K562 (cell line): ENCODE measurements at regions not wholly inside any gene's neighbourhood (a gene's known extent, or its start where the extent isn't known, plus 50 kb on each side); places are given as distances from the start of the nearest gene placed in this dataset.
A peak's percentile ranks its signal among the peaks of the same experiment; 100 is the strongest.

ENCODE experiments used
- ATAC-seq: fragments of 200-7000 bp; cut with Tn5 transposase; 3 replicates; pipeline ENCODE4 v1.9.1; 2020; ENCODE audit warnings: moderate library complexity
- BruUV-seq: library from RNA; stranded (reverse); fragments of 400-500 nt; replicated peaks from 2 replicates; lab custom pipeline; 2021; lab: Mats Ljungman, UMichigan
- CTCF ChIA-PET: fragments of 300-600 bp; formaldehyde crosslinking; extraction: SDS; loops from one replicate; lab custom pipeline; 2021; ENCODE audit warnings: low intra/inter-chr PET ratio; lab: Yijun Ruan, JAX
- POLR2A ChIA-PET: fragments of 300-600, 350-650 bp; sonication (Branson Sonifier 250); formaldehyde crosslinking; extraction: SDS; loops from one replicate; lab custom pipeline; 2021; ENCODE audit warnings: antibody characterized with exemption, inconsistent platforms; lab: Yijun Ruan, JAX
- DNase-seq, 4 experiments: peaks; one replicate each; pipeline versions ENCODE4 v3.0.0 to v3.0.0-alpha.2; 2011 to 2018; ENCODE audit warnings: low spot score in 3 of 4, mixed read lengths in 3 of 4; ENCODE audit errors: extremely low read depth in 1 of 4
- FAIRE-seq: peaks from 2 replicates; lab custom pipeline; 2011; peaks lifted over from hg19 to GRCh38; lab: Jason Lieb, UNC
- H2AFZ ChIP-seq: 2 replicates; pipeline ENCODE4 v1.6.0; 2011; ENCODE audit warnings: low read depth, low read length, control low read depth, inconsistent platforms
- H3K27ac ChIP-seq: fragments of 200-600 bp; 3 replicates; pipeline ENCODE4 v1.8.0; 2011; ENCODE audit warnings: low read depth, mild to moderate bottlenecking, control low read depth, inconsistent platforms, low read length, moderate library complexity, mixed read lengths; ENCODE audit errors: extremely low read depth
- H3K27me3 ChIP-seq, 2 experiments: fragments of 300-600 bp in 1 of 2; 2 replicates in 1 of 2; 3 replicates in 1 of 2; pipeline versions ENCODE4 v1.6.0 to v1.8.0; 2011; ENCODE audit warnings: inconsistent platforms in 2 of 2, low read length in 2 of 2, mild to moderate bottlenecking in 1 of 2, mixed read lengths in 1 of 2, moderate library complexity in 1 of 2; ENCODE audit not compliant: control insufficient read depth in 2 of 2, insufficient read depth in 2 of 2
- H3K36me3 ChIP-seq: fragments of 300-600 bp; 3 replicates; pipeline ENCODE4 v1.8.0; 2011; ENCODE audit warnings: mild to moderate bottlenecking, low read length, inconsistent platforms; ENCODE audit not compliant: control insufficient read depth, insufficient read depth
- H3K4me1 ChIP-seq, 2 experiments: fragments of 200-600 bp in 1 of 2; replicated peaks in 1 of 2; 2 replicates in 1 of 2; 3 replicates in 1 of 2; pipeline versions ENCODE4 v1.5.1 to v1.8.0; 2011; ENCODE audit warnings: inconsistent platforms in 2 of 2, low read length in 2 of 2, mild to moderate bottlenecking in 1 of 2, mixed read lengths in 1 of 2, moderate library complexity in 1 of 2; ENCODE audit not compliant: control insufficient read depth in 2 of 2, insufficient read depth in 2 of 2
- H3K4me2 ChIP-seq: 2 replicates; pipeline ENCODE4 v1.6.1; 2011; ENCODE audit warnings: low read length, control low read depth, inconsistent platforms, mixed read lengths; ENCODE audit not compliant: insufficient read depth
- H3K4me3 ChIP-seq: fragments of 200-600 bp; sonication (generic), shearing (Covaris generic); 2 replicates; pipeline ENCODE4 v1.5.1; 2016; ENCODE audit warnings: control low read depth, inconsistent platforms
- H3K79me2 ChIP-seq: fragments of 200-600 bp; 3 replicates; pipeline ENCODE4 v1.8.0; 2011; ENCODE audit warnings: low read length, inconsistent platforms; ENCODE audit not compliant: control insufficient read depth, insufficient read depth
- H3K9ac ChIP-seq, 2 experiments: 2 replicates each; pipeline versions ENCODE4 v1.6.0 to v1.6.1; 2011; ENCODE audit warnings: low read depth in 2 of 2, low read length in 2 of 2, control low read depth in 1 of 2, inconsistent platforms in 1 of 2, mild to moderate bottlenecking in 1 of 2, mixed read lengths in 1 of 2; ENCODE audit not compliant: insufficient read depth in 1 of 2
- H3K9me1 ChIP-seq: one replicate; pipeline ENCODE4 v1.6.0; 2011; ENCODE audit warnings: inconsistent platforms, mild to moderate bottlenecking, low read length, moderate library complexity; ENCODE audit not compliant: control insufficient read depth, insufficient read depth
- H3K9me3 ChIP-seq: replicated peaks from 2 replicates; pipeline ENCODE4 v1.5.1; 2011; ENCODE audit warnings: low read depth, low read length, inconsistent platforms; ENCODE audit not compliant: control insufficient read depth, insufficient read depth
- H4K20me1 ChIP-seq: replicated peaks from 2 replicates; pipeline ENCODE4 v1.6.1; 2011; ENCODE audit warnings: low read length, inconsistent platforms, mixed read lengths; ENCODE audit not compliant: control insufficient read depth, insufficient read depth
- CBX5 ChIP-seq: IDR thresholded peaks from 2 replicates; pipeline ENCODE4 v1.6.1; 2014; ENCODE audit warnings: low read depth, borderline replicate concordance
- FOXM1 ChIP-seq, 2 experiments: fragments of 450-650 bp in 1 of 2; sonication (generic) in 1 of 2; formaldehyde crosslinking in 1 of 2; IDR thresholded peaks; 2 replicates each; pipeline versions ENCODE4 v1.6.1 to v1.9.0; 2017 to 2022; ENCODE audit warnings: low read depth in 2 of 2, mild to moderate bottlenecking in 2 of 2, missing genetic modification reagents in 1 of 2, moderate library complexity in 1 of 2
- GATAD2B ChIP-seq: fragments of 450-650 bp; IDR thresholded peaks from 2 replicates; pipeline ENCODE4 v1.6.1; 2017; ENCODE audit warnings: mild to moderate bottlenecking, borderline replicate concordance
- HDAC8 ChIP-seq: fragments of 450-650 bp; IDR thresholded peaks from 2 replicates; pipeline ENCODE4 v1.6.1; 2016; ENCODE audit warnings: mild to moderate bottlenecking, missing genetic modification characterization, moderate library complexity, missing compliant biosample characterization
- ILK ChIP-seq: fragments of 450-650 bp; IDR thresholded peaks from 2 replicates; pipeline ENCODE4 v1.6.1; 2016; ENCODE audit warnings: missing genetic modification characterization, low read depth, mild to moderate bottlenecking, missing compliant biosample characterization, moderate library complexity, borderline replicate concordance
- KDM5B ChIP-seq: fragments of 200-600 bp; sonication (generic); IDR thresholded peaks from 2 replicates; pipeline ENCODE4 v1.6.1; 2012; ENCODE audit warnings: low read depth, mild to moderate bottlenecking, moderate library complexity, low read length, control low read depth, inconsistent platforms; ENCODE audit not compliant: insufficient replicate concordance
- MTF1 ChIP-seq: fragments of 250-450 bp; sonication (Bioruptor Pico); IDR thresholded peaks from 2 replicates; pipeline ENCODE4 v1.9.0; 2021; ENCODE audit warnings: moderate library complexity, mild to moderate bottlenecking, inconsistent platforms, borderline replicate concordance
- NRF1 ChIP-seq, 2 experiments: fragments of 450-650 bp; IDR thresholded peaks in 1 of 2; conservative IDR thresholded peaks in 1 of 2; 2 replicates each; pipeline ENCODE4 v1.6.1; 2014; ENCODE audit warnings: mild to moderate bottlenecking in 2 of 2
- RBM22 ChIP-seq: fragments of 200-400 bp; formaldehyde crosslinking; IDR thresholded peaks from 2 replicates; pipeline ENCODE4 v1.6.1; 2018; ENCODE audit warnings: low read length, low read depth; ENCODE audit not compliant: poor library complexity, severe bottlenecking
- SAFB ChIP-seq: fragments of 200-400 bp; formaldehyde crosslinking; IDR thresholded peaks from 2 replicates; pipeline ENCODE4 v1.6.1; 2017; ENCODE audit warnings: low read depth, low read length, borderline replicate concordance
- SRF ChIP-seq, 2 experiments: fragments of 250-450, 450-650 bp in 1 of 2; sonication (Bioruptor Pico) in 1 of 2; sonication (generic) in 1 of 2; formaldehyde crosslinking; IDR thresholded peaks; 2 replicates each; pipeline versions ENCODE4 v1.5.0 to v1.5.1; 2020 to 2022; ENCODE audit warnings: mild to moderate bottlenecking in 1 of 2, missing genetic modification reagents in 1 of 2
- SRSF3 ChIP-seq: fragments of 200-400 bp; formaldehyde crosslinking; IDR thresholded peaks from 2 replicates; pipeline ENCODE4 v1.6.1; 2016; ENCODE audit warnings: mild to moderate bottlenecking, low read length, moderate library complexity; ENCODE audit not compliant: insufficient read depth
- ZFPM2 ChIP-seq: fragments of 250-450 bp; sonication (Bioruptor Pico); IDR thresholded peaks from 2 replicates; pipeline ENCODE4 v1.5.1; 2022; ENCODE audit warnings: mild to moderate bottlenecking
- ZKSCAN1 ChIP-seq: fragments of 150-350 bp; IDR thresholded peaks from 2 replicates; pipeline ENCODE4 v1.6.1; 2016; ENCODE audit warnings: low read depth, low read length
- ZNF24 ChIP-seq: fragments of 450-650 bp; IDR thresholded peaks from 2 replicates; pipeline ENCODE4 v1.6.1; 2016
- ZNF253 ChIP-seq: fragments of 250-450 bp; sonication (Bioruptor Pico); conservative IDR thresholded peaks from 2 replicates; pipeline ENCODE4 v1.6.1; 2021; ENCODE audit warnings: mild to moderate bottlenecking
- WGBS: fragments of 100-300 bp; shearing (Covaris generic); methylation state at CpG from one replicate; pipeline ENCODE4 v1.1.6; 2016; ENCODE audit warnings: low coverage, mixed read lengths; ENCODE audit not compliant: insufficient coverage; ENCODE audit errors: missing lambda C conversion rate; 5-methylcytosine and 5-hydroxymethylcytosine counted together
- in situ Hi-C: fragments of 300-500 bp; cut with MboI; formaldehyde crosslinking; loops from 4 replicates; pipeline ENCODE4 v1.15.0; 2018; ENCODE audit warnings: inconsistent platforms, mixed read lengths
- intact Hi-C: fragments of 100-400 bp; cut with micrococcal nuclease; formaldehyde crosslinking; loops from 2 replicates; pipeline ENCODE4 v1.14.2; 2022
- TF ChIP-seq, protein P1 (sequence below): fragments of 250-450 bp; sonication (Bioruptor Pico); IDR thresholded peaks from 2 replicates; pipeline ENCODE4 v1.8.0; 2021; ENCODE audit warnings: moderate library complexity, mild to moderate bottlenecking, inconsistent platforms
- TF ChIP-seq, protein P2 (sequence below), 2 experiments: fragments of 450-650 bp; conservative IDR thresholded peaks; 2 replicates each; pipeline ENCODE4 v1.6.1; 2017; ENCODE audit warnings: mild to moderate bottlenecking in 2 of 2, moderate library complexity in 2 of 2

DNA sequence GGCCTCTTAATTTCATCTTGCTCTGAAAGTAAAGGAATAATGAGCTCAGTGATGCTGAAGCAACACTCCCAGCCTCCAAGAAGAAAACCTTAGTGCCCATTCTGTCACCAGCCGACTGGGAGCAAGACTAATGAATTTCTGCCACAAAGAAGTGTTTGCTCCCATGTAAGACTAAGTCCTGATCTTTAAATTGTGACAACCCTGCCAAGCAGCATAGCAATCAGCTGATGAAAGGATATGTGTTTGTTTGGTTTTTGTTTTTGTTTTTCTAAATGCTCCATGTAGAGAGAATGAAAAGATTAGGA is 113.7 kb upstream of the PALMD start:
- no peak overlapping the region for H3K4me2 ChIP-seq
- H3K9me3 ChIP-seq = no peaks in the 10 kb centered on the region
- no peaks in the 10 kb centered on the region for H4K20me1 ChIP-seq
- H3K9ac ChIP-seq = no peak overlapping the region
- in situ Hi-C loops = no loop called here
- H2AFZ ChIP-seq = peak overlapping the region; percentile 35
- BruUV-seq = no TSS peak
- no peak for ATAC-seq
- TF ChIP-seq ZKSCAN1 (no peak), KDM5B (no peak), ILK (tag) (no peak), SRSF3 (no peak), ZNF253 (CRISPR knock-in tag) (no peak), MTF1 (CRISPR knock-in tag) (no peak), SRF (CRISPR knock-in tag; IDR thresholded peaks at IDR 0.05) (no peak), NRF1 (conservative IDR thresholded peaks at IDR 0.05 in 1 of 2, IDR thresholded peaks at IDR 0.05 in 1 of 2) (no peak), RBM22 (no peak), FOXM1 (IDR thresholded peaks at IDR 0.05; ENCODE audit: low read depth) (no peak), FOXM1 (CRISPR knock-in tag; IDR thresholded peaks at IDR 0.05; ENCODE audit: low read depth) (no peak), ZFPM2 (CRISPR knock-in tag) (no peak), HDAC8 (tag) (no peak), ZNF24 (no peak), GATAD2B (no peak), SAFB (no peak), CBX5 (no peak)
- TF ChIP-seq, protein P1, sequence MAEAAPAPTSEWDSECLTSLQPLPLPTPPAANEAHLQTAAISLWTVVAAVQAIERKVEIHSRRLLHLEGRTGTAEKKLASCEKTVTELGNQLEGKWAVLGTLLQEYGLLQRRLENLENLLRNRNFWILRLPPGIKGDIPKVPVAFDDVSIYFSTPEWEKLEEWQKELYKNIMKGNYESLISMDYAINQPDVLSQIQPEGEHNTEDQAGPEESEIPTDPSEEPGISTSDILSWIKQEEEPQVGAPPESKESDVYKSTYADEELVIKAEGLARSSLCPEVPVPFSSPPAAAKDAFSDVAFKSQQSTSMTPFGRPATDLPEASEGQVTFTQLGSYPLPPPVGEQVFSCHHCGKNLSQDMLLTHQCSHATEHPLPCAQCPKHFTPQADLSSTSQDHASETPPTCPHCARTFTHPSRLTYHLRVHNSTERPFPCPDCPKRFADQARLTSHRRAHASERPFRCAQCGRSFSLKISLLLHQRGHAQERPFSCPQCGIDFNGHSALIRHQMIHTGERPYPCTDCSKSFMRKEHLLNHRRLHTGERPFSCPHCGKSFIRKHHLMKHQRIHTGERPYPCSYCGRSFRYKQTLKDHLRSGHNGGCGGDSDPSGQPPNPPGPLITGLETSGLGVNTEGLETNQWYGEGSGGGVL (CRISPR knock-in tag) = no peak
- TF ChIP-seq, protein P2, sequence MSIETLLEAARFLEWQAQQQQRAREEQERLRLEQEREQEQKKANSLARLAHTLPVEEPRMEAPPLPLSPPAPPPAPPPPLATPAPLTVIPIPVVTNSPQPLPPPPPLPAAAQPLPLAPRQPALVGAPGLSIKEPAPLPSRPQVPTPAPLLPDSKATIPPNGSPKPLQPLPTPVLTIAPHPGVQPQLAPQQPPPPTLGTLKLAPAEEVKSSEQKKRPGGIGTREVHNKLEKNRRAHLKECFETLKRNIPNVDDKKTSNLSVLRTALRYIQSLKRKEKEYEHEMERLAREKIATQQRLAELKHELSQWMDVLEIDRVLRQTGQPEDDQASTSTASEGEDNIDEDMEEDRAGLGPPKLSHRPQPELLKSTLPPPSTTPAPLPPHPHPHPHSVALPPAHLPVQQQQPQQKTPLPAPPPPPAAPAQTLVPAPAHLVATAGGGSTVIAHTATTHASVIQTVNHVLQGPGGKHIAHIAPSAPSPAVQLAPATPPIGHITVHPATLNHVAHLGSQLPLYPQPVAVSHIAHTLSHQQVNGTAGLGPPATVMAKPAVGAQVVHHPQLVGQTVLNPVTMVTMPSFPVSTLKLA (conservative IDR thresholded peaks at IDR 0.05) = no peak
- TF ChIP-seq, all 486 proteins: peak for 0
- no peaks in the 10 kb centered on the region for H3K36me3 ChIP-seq
- no peaks in the 10 kb centered on the region for H3K79me2 ChIP-seq
- CTCF ChIA-PET = no interaction called here
- H3K27ac ChIP-seq = no peak overlapping the region
- no peak overlapping the region for H3K4me3 ChIP-seq
- FAIRE-seq (no peak), DNase-seq (no peak)
- 56% methylated on average over 1 of the region's 1 CpG for WGBS
- POLR2A ChIA-PET = no interaction called here
- peaks cover 0 to 9% of the 10 kb centered on the region in 2 experiments; a peak in 2 of 5 replicates for H3K4me1 ChIP-seq
- H3K27me3 ChIP-seq = no peaks in the 10 kb centered on the region
- no peaks in the 10 kb centered on the region for H3K9me1 ChIP-seq
- intact Hi-C loops = loop anchor here (5.0 to 10.0 kb wide), 2 partner anchors 115 to 173 kb away; partner anchors contain the start of gene PALMD
